HG03060 (cell line): ENCODE measurements at regions not wholly inside any gene's neighbourhood (a gene's known extent, or its start where the extent isn't known, plus 50 kb on each side); places are given as distances from the start of the nearest gene placed in this dataset.
"Not testable (repeated sequence)": the region's sequence is repeated elsewhere in the genome, so short reads cannot be mapped to it uniquely, and the experiment has no call there.

Experiments
- ATAC-seq: cut with Tn5 transposase; IDR thresholded peaks from one replicate; pipeline ENCODE4 v1.9.1; 2021; ENCODE audit warnings: low read depth, moderate number of reproducible peaks; ENCODE audit not compliant: unreplicated experiment

- not testable (repeated sequence) for ATAC-seq
Measured at GRCh38 chr16:16610389-16610967, 231.5 kb downstream of the NPIPA7 start.

DNA sequence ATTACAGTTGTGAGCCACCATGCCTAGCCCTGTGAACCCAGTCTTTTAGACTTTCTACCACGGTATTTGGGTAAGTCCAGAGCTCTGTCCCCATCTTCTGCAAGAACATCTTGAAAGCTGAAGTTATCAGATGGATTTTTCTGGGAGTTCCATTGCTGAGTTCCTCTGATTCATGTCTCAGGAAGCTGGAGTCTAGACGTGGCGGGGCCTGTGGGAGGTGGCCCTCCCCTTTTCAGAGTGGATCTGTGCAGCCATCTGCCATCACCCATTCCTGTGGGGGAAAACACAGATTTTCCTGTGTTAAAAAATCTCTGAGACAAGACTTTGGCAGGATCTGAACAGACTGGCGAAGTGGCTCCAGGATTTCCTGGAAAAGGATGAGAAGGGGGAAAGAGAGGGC lies 234.3 kb downstream of the NPIPA7 start:
- ATAC-seq = not testable (repeated sequence)

GRCh38 chr16:16614484-16614883 lies 235.5 kb downstream of the NPIPA7 start:
- not testable (repeated sequence) for ATAC-seq

- ATAC-seq = not testable (repeated sequence)
Measured at GRCh38 chr16:16618963-16619465, 240.1 kb downstream of the NPIPA7 start.

DNA sequence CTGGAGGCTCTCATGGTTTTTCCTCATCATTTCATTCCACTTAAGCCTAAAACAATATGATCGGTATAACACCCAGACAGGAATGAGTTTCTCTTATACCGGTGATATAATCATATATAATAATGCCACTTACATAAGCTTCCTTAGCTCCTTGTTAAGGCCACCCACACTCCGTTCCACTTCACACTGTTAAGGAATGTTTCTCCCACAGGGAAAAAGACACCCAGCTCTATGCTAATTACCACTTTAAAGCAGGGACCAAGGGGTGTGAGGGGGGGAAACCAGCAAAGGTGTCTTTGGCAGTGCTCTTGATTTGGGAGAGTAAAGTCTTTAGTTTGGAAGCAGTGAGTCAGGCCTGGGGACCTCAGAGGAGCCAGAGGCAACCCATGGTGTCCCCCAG lies 245.4 kb downstream of the NPIPA7 start:
- ATAC-seq = not testable (repeated sequence)

- ATAC-seq = not testable (repeated sequence)
Measured at GRCh38 chr16:16625140-16625539, 246.2 kb downstream of the NPIPA7 start.

DNA sequence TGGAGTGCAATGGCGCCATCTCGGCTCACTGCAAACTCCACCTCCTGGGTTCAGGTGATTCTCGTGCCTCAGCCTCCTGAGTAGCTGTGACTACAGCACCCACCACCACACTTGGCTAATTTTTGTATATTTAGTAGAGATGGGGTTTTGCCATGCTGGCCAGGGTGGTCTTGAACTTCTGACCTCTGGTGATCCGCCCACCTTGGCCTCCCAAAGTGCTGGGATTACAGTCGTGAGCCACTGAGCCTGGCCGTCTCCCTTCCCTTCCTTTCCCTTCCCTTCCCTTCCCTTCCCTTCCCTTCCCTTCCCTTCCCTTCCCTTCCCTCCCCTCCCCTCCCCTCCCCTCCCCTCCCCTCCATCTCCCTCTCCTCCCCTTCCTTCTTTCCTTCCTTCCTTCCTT lies 248.9 kb downstream of the NPIPA7 start:
- ATAC-seq = not testable (repeated sequence)

GRCh38 chr16:16638231-16638630 lies 259.3 kb downstream of the NPIPA7 start:
- ATAC-seq = not testable (repeated sequence)

DNA sequence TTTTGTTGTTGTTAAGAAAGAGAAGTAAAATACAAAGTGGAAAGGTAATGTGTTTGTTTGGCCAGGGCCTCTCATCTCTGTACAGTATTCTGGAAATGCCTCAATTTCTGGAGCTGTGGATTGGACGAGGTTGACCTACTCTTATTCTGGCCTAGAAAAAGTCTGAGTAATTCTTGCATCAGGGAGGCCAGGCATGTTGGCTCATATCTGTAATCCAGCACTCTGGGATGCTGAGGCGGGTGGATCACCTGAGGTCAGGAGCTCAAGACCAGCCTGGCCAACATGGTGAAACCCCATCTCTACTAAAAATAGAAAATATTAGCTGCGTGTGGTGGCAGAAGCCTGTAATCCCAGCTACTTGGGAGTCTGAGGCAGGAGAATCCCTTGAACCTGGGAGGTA lies 259.8 kb downstream of the NPIPA7 start:
- not testable (repeated sequence) for ATAC-seq

DNA sequence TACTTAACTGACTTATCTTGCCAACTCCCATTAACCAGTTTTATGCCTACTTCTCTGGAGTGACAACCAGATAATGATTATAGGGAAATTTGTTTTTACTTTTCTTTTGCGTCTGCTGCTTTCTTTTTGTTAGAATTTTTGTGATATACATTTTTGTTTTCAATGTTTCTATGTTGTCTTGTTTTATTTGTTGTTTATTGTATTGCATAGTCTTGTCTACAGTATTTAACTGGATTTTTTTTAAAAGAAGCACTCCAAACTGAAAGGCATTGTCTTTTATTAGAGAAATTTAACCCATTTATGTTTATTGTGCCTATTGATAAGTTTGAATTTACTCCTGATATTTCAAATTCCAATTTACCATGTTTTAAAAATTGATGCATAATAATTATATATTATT lies 264.9 kb downstream of the NPIPA7 start:
- ATAC-seq = not testable (repeated sequence)

DNA sequence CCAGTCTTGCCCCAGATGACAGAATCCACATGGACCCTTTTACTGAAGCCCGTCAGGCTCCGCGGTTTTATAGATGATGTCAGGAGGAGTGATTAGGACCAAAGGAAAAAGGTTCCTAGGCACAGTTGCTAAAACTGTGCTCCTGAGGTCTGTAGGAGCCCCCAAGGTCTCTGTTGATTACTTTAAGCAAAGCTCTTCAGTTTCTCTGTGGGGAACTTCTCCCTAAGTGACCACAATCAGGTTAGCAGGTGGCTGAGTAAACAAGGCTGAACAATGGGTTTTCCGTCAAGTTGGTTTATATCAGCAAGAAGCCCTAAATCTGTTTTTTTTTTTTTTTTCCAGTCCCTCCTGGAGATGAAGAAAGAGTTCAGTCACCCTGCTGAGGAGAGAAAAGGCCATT lies 269.1 kb downstream of the NPIPA7 start:
- ATAC-seq = not testable (repeated sequence)

DNA sequence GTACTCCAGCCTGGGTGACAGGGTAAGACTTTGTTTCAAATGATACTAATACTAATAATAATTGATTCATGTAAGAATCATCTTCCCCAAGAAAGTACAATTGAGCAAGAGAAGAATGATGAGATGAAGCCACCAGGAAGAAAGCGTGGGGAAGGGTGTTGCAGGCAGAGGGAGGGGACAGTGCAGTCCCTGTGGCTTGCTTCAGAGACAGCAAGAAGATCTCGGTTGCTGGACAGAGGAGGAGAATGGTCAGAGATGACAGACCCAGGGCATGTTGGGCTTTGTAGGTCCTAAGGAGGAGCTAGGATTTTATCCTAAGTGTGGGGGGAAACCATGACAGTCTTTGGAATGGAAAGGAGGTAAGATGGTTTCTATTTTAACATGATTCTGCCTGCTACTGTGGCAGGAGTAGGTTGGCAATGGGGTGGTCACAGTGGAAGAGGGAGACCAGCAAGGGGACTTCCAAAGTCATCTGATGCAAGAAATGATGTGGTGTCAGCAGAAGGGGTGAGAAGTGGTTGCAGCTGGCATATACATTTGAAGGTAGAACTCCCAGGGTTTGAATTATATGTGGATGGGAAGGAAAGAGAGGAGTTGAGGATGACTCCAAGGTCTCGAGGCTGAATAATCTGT lies 293.4 kb downstream of the NPIPA7 start:
- ATAC-seq = not testable (repeated sequence)

- not testable (repeated sequence) for ATAC-seq
Measured at GRCh38 chr16:16674820-16675219, 295.9 kb downstream of the NPIPA7 start.

DNA sequence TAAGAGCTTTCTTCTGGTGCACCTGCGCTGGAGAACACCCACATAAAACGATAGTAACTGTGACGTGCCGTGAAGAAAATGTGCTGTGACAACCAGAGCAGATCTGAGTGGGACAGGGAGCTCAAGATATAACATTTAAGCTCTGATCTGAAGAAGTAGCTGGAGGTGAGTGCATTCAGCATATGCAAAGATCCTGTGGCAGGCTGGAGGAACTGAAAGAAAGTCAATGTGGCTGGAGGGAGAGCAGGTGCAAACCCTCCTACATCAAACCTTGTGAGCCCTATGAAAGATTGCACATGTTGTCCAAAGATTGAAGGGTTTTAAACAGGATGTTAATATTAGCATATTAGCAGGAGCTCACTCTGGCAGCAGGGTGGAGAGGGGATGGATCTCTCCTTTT lies 342.9 kb downstream of the NPIPA7 start:
- not testable (repeated sequence) for ATAC-seq

DNA sequence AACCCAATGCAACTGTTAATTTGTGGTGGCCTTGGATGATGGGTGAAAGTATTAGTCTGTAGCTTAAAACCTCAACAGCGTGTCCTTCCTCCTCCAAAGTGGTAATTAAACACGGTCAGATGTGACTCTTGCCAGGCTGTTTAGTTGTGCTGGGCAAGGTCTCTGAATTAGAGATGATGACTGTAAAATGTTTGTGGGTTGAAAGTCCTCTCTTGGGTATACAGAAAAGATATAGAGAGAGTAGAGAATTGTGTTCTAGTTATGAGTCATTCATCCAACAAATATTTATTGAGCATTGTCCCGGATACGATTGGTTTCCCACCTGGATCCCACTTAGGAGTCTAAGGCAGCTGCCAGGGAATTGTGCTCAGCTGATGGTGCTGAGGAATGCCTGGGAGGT lies 343.7 kb downstream of the NPIPA7 start:
- ATAC-seq = not testable (repeated sequence)

- not testable (repeated sequence) for ATAC-seq
Measured at GRCh38 chr16:16723819-16724519, 345.0 kb downstream of the NPIPA7 start.

DNA sequence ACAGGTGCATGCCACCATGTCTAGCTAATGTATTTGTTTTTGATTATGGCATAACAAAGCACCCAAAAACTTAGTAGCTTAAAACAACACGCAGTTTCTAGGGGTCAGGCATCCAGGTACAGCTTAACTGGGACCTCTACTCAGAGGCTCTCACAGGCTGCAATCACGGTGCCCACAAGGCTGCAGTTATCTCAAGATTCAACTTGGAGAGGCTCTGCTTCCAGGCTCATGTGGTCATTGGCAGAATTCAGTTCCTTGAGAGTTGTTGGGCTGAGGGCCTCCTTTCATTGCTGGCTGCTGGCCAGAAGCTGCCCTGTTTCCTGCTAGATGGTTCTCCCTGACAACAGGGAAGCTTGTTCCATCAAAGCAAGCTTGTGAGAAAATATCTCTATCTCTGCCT lies 348.1 kb downstream of the NPIPA7 start:
- ATAC-seq = not testable (repeated sequence)

GRCh38 chr16:16742573-16742972 lies 363.6 kb downstream of the NPIPA7 start:
- ATAC-seq = not testable (repeated sequence)

GRCh38 chr16:16754992-16755667 lies 376.2 kb downstream of the NPIPA7 start:
- ATAC-seq = not testable (repeated sequence)

GRCh38 chr16:16763449-16763848 lies 384.5 kb downstream of the NPIPA7 start:
- ATAC-seq = no peak

DNA sequence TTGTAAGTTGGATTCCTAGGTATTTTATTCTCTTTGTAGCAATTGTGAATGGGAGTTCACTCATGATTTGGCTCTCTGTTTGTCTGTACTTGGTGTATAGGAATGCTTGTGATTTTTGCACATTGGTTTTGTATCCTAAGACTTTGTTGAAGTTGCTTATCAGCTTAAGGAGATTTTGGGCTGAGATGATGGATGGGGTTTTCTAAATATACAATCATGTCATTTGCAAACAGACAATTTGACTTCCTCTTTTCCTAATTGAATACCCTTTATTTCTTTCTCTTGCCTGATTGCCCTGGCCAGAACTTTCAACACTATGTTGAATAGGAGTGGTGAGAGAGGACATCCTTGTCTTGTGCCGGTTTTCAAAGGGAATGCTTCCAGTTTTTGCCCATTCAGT lies 391.8 kb downstream of the NPIPA7 start:
- ATAC-seq = not testable (repeated sequence)
